GM12878 (cell line): ENCODE measurements at regions not wholly inside any gene's neighbourhood (a gene's known extent, or its start where the extent isn't known, plus 50 kb on each side); places are given as distances from the start of the nearest gene placed in this dataset.
A peak's percentile ranks its signal among the peaks of the same experiment; 100 is the strongest.

ENCODE experiments used
- BCL11A ChIP-seq: IDR thresholded peaks from 2 replicates; pipeline ENCODE4 v1.6.1; 2011; ENCODE audit warnings: low read depth, low read length
- CBFB ChIP-seq: IDR thresholded peaks from 2 replicates; pipeline ENCODE4 v1.6.1; 2016; ENCODE audit warnings: antibody characterized with exemption, low read depth
- CEBPB ChIP-seq, 2 experiments: fragments of 150-350 bp in 1 of 2; IDR thresholded peaks; 2 replicates each; pipeline ENCODE4 v1.6.1; 2012 to 2014; ENCODE audit warnings: low read depth in 2 of 2, low read length in 2 of 2, borderline replicate concordance in 1 of 2, inconsistent platforms in 1 of 2
- CREM ChIP-seq: IDR thresholded peaks from 2 replicates; pipeline ENCODE4 v1.6.1; 2014; ENCODE audit warnings: antibody characterized with exemption, low read depth
- DPF2 ChIP-seq: fragments of 450-650 bp; IDR thresholded peaks from 2 replicates; pipeline ENCODE4 v1.6.1; 2017; ENCODE audit warnings: mild to moderate bottlenecking
- ESRRA ChIP-seq: IDR thresholded peaks from 2 replicates; pipeline ENCODE4 v1.6.1; 2012; ENCODE audit warnings: mild to moderate bottlenecking, low read length, improper control_type of control experiment
- FOS ChIP-seq: IDR thresholded peaks from 3 replicates; pipeline ENCODE4 v1.6.1; 2011; ENCODE audit warnings: borderline replicate concordance; ENCODE audit not compliant: insufficient read length; ENCODE audit errors: extremely low read depth
- GABPA ChIP-seq: IDR thresholded peaks from 2 replicates; pipeline ENCODE4 v1.6.1; 2014; ENCODE audit warnings: antibody characterized with exemption, low read depth, mild to moderate bottlenecking, inconsistent platforms
- IKZF2 ChIP-seq, 2 experiments: fragments of 450-650 bp; IDR thresholded peaks; 2 replicates each; pipeline ENCODE4 v1.6.1; 2017; ENCODE audit warnings: mild to moderate bottlenecking in 2 of 2, moderate library complexity in 2 of 2
- MEF2B ChIP-seq: fragments of 450-650 bp; IDR thresholded peaks from 2 replicates; pipeline ENCODE4 v1.6.1; 2018; ENCODE audit warnings: mild to moderate bottlenecking, moderate library complexity; ENCODE audit not compliant: partially characterized antibody, poor library complexity, severe bottlenecking
- NFIC ChIP-seq: IDR thresholded peaks from 2 replicates; pipeline ENCODE4 v1.6.1; 2012; ENCODE audit warnings: low read depth, mild to moderate bottlenecking, inconsistent platforms, low read length, moderate library complexity
- PML ChIP-seq: IDR thresholded peaks from 2 replicates; pipeline ENCODE4 v1.6.1; 2012; ENCODE audit warnings: low read length, inconsistent platforms
- POLR2A ChIP-seq: IDR thresholded peaks from 2 replicates; pipeline ENCODE4 v1.6.1; 2011; ENCODE audit warnings: low read depth, mild to moderate bottlenecking, low read length
- RELA ChIP-seq: fragments of 450-650 bp; IDR thresholded peaks from 2 replicates; pipeline ENCODE4 v1.8.0; 2014; ENCODE audit warnings: borderline replicate concordance; ENCODE audit not compliant: partially characterized antibody
- SMAD5 ChIP-seq: IDR thresholded peaks from 2 replicates; pipeline ENCODE4 v1.6.1; 2016; ENCODE audit warnings: antibody characterized with exemption, low read depth
- SMARCA5 ChIP-seq: fragments of 450-650 bp; IDR thresholded peaks from 2 replicates; pipeline ENCODE4 v1.6.1; 2017; ENCODE audit warnings: mild to moderate bottlenecking
- SMC3 ChIP-seq: IDR thresholded peaks from 2 replicates; pipeline ENCODE4 v1.6.1; 2011; ENCODE audit warnings: low read length, improper control_type of control experiment, borderline replicate concordance
- STAT1 ChIP-seq: fragments of 450-650 bp; conservative IDR thresholded peaks from 2 replicates; pipeline ENCODE4 v1.6.1; 2014; ENCODE audit warnings: antibody characterized with exemption, mild to moderate bottlenecking
- TBL1XR1 ChIP-seq: IDR thresholded peaks from 2 replicates; pipeline ENCODE4 v1.6.1; 2012; ENCODE audit warnings: low read depth, low read length, improper control_type of control experiment
- USF1 ChIP-seq: IDR thresholded peaks from 2 replicates; pipeline ENCODE4 v1.6.1; 2011; ENCODE audit warnings: borderline replicate concordance, low read depth, mild to moderate bottlenecking, moderate library complexity, mixed read lengths, low read length; ENCODE audit not compliant: insufficient read depth; ENCODE audit errors: extremely low read length
- WRNIP1 ChIP-seq: IDR thresholded peaks from 2 replicates; pipeline ENCODE4 v1.6.1; 2011; ENCODE audit warnings: low read depth, low read length, improper control_type of control experiment, borderline replicate concordance
- YBX1 ChIP-seq: fragments of 450-650 bp; IDR thresholded peaks from 2 replicates; pipeline ENCODE4 v1.6.1; 2016; ENCODE audit warnings: antibody characterized with exemption
- ZNF207 ChIP-seq: fragments of 450-650 bp; IDR thresholded peaks from 2 replicates; pipeline ENCODE4 v1.6.1; 2014; ENCODE audit warnings: antibody characterized with exemption, mild to moderate bottlenecking, borderline replicate concordance
- TF ChIP-seq, protein P1 (sequence below): fragments of 450-650 bp; IDR thresholded peaks from 2 replicates; pipeline ENCODE4 v1.6.1; 2017; ENCODE audit warnings: mild to moderate bottlenecking
- TF ChIP-seq, protein P2 (sequence below), 3 experiments: IDR thresholded peaks in 2 of 3; conservative IDR thresholded peaks in 1 of 3; 2 replicates each; pipeline ENCODE4 v1.5.1; 2011; ENCODE audit warnings: low read depth in 3 of 3, low read length in 3 of 3, mild to moderate bottlenecking in 3 of 3, control low read depth in 2 of 3, moderate library complexity in 2 of 3, inconsistent platforms in 1 of 3, mixed read lengths in 1 of 3; ENCODE audit not compliant: control insufficient read depth in 2 of 3, insufficient read depth in 1 of 3; ENCODE audit errors: extremely low read depth in 1 of 3
- TF ChIP-seq, protein P3 (sequence below): fragments of 450-650 bp; conservative IDR thresholded peaks from 2 replicates; pipeline ENCODE4 v1.6.1; 2017; ENCODE audit warnings: mild to moderate bottlenecking, moderate library complexity

- TF ChIP-seq DPF2 (peak; percentile 50; the same call in 1 of the 2 replicates), ZNF207 (peak; percentile 79; the same call in 1 of the 2 replicates), WRNIP1 (no peak), STAT1 (0 out of 2 replicates have a peak, but pooled peaks have one; percentile 55), USF1 (peak; percentile 86), CEBPB (IDR thresholded peaks at IDR 0.05; ENCODE audit: borderline replicate concordance in 1 of 2, low read depth in 2 of 2, low read length in 2 of 2) (no peak), BCL11A (no peak), SMARCA5 (no peak), MEF2B (peak; percentile 11), ESRRA (no peak), GABPA (no peak), SMC3 (no peak), SMAD5 (no peak; the same call in 1 of the 2 replicates), POLR2A (no peak; the same call in 1 of the 2 replicates), CREM (no peak), PML (no peak), CBFB (no peak), YBX1 (no peak), TBL1XR1 (no peak), NFIC (peak; percentile 71), FOS (peak; percentile 13), IKZF2 (IDR thresholded peaks at IDR 0.05) (peak in 1 of 2 experiments; percentile 31; a peak in 2 of 4 replicates), RELA (peak; percentile 12)
- TF ChIP-seq, protein P1, sequence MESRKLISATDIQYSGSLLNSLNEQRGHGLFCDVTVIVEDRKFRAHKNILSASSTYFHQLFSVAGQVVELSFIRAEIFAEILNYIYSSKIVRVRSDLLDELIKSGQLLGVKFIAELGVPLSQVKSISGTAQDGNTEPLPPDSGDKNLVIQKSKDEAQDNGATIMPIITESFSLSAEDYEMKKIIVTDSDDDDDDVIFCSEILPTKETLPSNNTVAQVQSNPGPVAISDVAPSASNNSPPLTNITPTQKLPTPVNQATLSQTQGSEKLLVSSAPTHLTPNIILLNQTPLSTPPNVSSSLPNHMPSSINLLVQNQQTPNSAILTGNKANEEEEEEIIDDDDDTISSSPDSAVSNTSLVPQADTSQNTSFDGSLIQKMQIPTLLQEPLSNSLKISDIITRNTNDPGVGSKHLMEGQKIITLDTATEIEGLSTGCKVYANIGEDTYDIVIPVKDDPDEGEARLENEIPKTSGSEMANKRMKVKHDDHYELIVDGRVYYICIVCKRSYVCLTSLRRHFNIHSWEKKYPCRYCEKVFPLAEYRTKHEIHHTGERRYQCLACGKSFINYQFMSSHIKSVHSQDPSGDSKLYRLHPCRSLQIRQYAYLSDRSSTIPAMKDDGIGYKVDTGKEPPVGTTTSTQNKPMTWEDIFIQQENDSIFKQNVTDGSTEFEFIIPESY = no peak
- TF ChIP-seq, protein P2, sequence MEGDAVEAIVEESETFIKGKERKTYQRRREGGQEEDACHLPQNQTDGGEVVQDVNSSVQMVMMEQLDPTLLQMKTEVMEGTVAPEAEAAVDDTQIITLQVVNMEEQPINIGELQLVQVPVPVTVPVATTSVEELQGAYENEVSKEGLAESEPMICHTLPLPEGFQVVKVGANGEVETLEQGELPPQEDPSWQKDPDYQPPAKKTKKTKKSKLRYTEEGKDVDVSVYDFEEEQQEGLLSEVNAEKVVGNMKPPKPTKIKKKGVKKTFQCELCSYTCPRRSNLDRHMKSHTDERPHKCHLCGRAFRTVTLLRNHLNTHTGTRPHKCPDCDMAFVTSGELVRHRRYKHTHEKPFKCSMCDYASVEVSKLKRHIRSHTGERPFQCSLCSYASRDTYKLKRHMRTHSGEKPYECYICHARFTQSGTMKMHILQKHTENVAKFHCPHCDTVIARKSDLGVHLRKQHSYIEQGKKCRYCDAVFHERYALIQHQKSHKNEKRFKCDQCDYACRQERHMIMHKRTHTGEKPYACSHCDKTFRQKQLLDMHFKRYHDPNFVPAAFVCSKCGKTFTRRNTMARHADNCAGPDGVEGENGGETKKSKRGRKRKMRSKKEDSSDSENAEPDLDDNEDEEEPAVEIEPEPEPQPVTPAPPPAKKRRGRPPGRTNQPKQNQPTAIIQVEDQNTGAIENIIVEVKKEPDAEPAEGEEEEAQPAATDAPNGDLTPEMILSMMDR (IDR thresholded peaks at IDR 0.05 in 2 of 3, conservative IDR thresholded peaks at IDR 0.05 in 1 of 3; ENCODE audit: control insufficient read depth in 2 of 3, extremely low read depth in 1 of 3, insufficient read depth in 1 of 3, low read depth in 3 of 3, low read length in 3 of 3) = no peak
- TF ChIP-seq, protein P3, sequence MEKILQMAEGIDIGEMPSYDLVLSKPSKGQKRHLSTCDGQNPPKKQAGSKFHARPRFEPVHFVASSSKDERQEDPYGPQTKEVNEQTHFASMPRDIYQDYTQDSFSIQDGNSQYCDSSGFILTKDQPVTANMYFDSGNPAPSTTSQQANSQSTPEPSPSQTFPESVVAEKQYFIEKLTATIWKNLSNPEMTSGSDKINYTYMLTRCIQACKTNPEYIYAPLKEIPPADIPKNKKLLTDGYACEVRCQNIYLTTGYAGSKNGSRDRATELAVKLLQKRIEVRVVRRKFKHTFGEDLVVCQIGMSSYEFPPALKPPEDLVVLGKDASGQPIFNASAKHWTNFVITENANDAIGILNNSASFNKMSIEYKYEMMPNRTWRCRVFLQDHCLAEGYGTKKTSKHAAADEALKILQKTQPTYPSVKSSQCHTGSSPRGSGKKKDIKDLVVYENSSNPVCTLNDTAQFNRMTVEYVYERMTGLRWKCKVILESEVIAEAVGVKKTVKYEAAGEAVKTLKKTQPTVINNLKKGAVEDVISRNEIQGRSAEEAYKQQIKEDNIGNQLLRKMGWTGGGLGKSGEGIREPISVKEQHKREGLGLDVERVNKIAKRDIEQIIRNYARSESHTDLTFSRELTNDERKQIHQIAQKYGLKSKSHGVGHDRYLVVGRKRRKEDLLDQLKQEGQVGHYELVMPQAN = peak; percentile 92
Observed at GRCh38 chr22:22168190-22168940, 76.2 kb upstream of the VPREB1 start (continued).
